ENCODE measurements at regions not wholly inside any gene's neighbourhood (a gene's known extent, or its start where the extent isn't known, plus 50 kb on each side); places are given as distances from the start of the nearest gene placed in this dataset.

DNA sequence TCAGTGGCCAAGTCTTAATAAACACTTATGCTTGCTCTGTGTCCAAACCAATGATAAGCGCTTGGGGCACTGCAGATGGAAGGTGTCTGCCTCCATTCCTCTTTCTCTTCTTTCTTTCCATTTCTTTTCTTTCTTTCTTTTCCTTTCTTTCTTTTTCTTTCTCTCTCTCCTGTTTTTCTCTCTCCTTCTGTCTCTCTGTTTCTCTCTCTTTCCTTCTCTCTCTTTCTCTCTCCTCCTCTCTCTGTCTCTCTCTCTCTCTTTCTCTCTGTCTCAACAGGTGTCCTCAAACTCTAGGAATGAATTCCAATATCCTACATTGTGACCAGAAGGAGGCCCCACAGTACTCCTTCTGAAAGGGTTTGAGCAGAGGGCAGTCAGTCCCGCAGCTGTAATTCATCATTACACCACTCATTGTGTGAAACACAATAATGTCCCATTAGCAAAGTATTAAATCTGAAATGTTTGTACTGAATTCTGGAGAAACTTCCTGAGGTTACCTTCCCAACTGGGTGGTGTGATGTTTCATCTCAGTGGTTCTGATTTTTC, 66.5 kb upstream of the PAGE1 start:
- TF ChIP-seq CTCF (conservative IDR thresholded peaks at IDR 0.05; ENCODE audit: low read depth in 2 of 2) (peak in 1 of 2 experiments; percentile 30; a peak in 2 of 4 replicates), EZH2phosphoT487 (IDR thresholded peaks at IDR 0.05; ENCODE audit: unreplicated experiment) (no peak), POLR2AphosphoS5 (IDR thresholded peaks at IDR 0.05; ENCODE audit: low read depth) (no peak)
